Kidney (tissue), 13 donors: ENCODE measurements at regions not wholly inside any gene's neighbourhood (a gene's known extent, or its start where the extent isn't known, plus 50 kb on each side); places are given as distances from the start of the nearest gene placed in this dataset.

Source experiments
- DNase-seq, 5 donors: peaks; one replicate each; pipeline ENCODE4 v3.0.0-alpha.2; 2013 to 2020
- FAIRE-seq: peaks from 2 replicates; lab custom pipeline; 2012; peaks lifted over from hg19 to GRCh38; lab: Jason Lieb, UNC
- H3K27ac ChIP-seq, 2 donors: one replicate each; pipeline ENCODE4 v1.7.0; 2013; ENCODE audit warnings: low read depth in 2 of 2, low read length in 2 of 2, inconsistent platforms in 1 of 2
- H3K27me3 ChIP-seq: one replicate; pipeline ENCODE4 v1.7.1; 2013; ENCODE audit warnings: low read length, inconsistent platforms; ENCODE audit not compliant: control insufficient read depth, insufficient read depth
- H3K36me3 ChIP-seq, 3 donors: one replicate each; pipeline versions ENCODE4 v1.7.0 to v1.7.1; 2013; ENCODE audit warnings: low read length in 3 of 3, control low read depth in 1 of 3, inconsistent platforms in 1 of 3; ENCODE audit not compliant: insufficient read depth in 3 of 3, control insufficient read depth in 2 of 3
- H3K4me1 ChIP-seq, 3 donors: one replicate each; pipeline versions ENCODE4 v1.7.0 to v1.7.1; 2013; ENCODE audit warnings: low read length in 3 of 3, inconsistent platforms in 1 of 3, low read depth in 1 of 3; ENCODE audit not compliant: control insufficient read depth in 2 of 3, insufficient read depth in 2 of 3
- H3K4me3 ChIP-seq, 3 donors: one replicate each; pipeline versions ENCODE4 v1.7.0 to v1.8.1; 2013; ENCODE audit warnings: low read length in 3 of 3, control low read depth in 1 of 3, inconsistent platforms in 1 of 3
- H3K9ac ChIP-seq, 3 donors: one replicate each; pipeline versions ENCODE4 v1.7.0 to v1.7.1; 2013; ENCODE audit warnings: low read length in 3 of 3, control low read depth in 1 of 3, inconsistent platforms in 1 of 3
- H3K9me3 ChIP-seq, 3 donors: one replicate each; pipeline versions ENCODE4 v1.7.0 to v1.7.1; 2013; ENCODE audit warnings: low read length in 3 of 3, control low read depth in 1 of 3, inconsistent platforms in 1 of 3; ENCODE audit not compliant: control insufficient read depth in 2 of 3, insufficient read depth in 1 of 3
- intact Hi-C: fragments of 100-400 bp; cut with DNase I; formaldehyde crosslinking; loops from one replicate; pipeline ENCODE4 v1.11.1; 2022
- TF ChIP-seq, protein P1 (sequence below): IDR thresholded peaks from 3 replicates; pipeline ENCODE4 v1.5.1; 2012; ENCODE audit warnings: mild to moderate bottlenecking, moderate library complexity, borderline replicate concordance; ENCODE audit not compliant: insufficient read depth; ENCODE audit errors: extremely low read depth
- donor health status: control.
- donor health status: control.
- donor health status: control.
- donor health status: control.
- donor health status: control.
- donor health status: DM: yes; HTN: yes; CAD: no.
- donor health status: Normal renal cell carcinoma (clear cell type).

DNA sequence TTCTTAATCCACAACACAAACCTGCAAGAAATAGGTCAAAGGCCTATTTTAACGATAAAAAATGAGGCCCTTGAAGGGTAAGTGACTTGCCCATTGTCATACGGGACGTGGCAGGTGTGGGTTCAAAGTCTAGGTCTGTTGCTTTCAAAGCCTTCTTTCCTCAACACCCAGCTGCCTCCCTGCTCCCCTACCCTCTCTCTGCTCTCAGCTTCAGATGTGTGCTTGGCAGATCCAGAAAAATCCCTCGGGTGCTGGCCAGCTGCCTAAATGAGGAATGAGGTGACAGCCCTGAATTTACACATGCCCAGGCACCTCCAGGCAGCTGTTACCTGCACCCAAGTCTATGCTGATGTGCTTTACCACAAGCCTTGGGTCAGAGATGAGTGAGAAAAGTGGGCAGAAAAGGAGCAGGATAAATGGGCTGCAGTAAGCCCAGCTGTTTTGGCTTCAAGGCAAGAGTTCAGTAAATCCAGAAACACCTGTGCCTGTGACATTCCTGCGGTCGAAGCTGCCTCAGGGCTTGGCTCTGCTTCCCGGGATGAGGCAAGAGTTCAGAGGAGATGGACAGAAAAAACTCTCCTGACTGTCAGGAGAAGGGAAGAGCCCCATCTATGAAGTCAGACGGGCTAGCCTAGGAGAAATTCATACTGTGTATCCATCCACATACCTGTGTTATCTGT lies 49.9 kb upstream of the LDLRAD3 start:
- Histone ChIP-seq H3K9ac (no peak overlapping the region), H3K27me3 (no peaks in the 10 kb centered on the region), H3K36me3 (no peaks in the 10 kb centered on the region), H3K27ac (no peak overlapping the region), H3K9me3 (no peaks in the 10 kb centered on the region), H3K4me3 (no peak overlapping the region), H3K4me1 (no peaks in the 10 kb centered on the region)
- intact Hi-C loops = no loop called here
- TF ChIP-seq, protein P1, sequence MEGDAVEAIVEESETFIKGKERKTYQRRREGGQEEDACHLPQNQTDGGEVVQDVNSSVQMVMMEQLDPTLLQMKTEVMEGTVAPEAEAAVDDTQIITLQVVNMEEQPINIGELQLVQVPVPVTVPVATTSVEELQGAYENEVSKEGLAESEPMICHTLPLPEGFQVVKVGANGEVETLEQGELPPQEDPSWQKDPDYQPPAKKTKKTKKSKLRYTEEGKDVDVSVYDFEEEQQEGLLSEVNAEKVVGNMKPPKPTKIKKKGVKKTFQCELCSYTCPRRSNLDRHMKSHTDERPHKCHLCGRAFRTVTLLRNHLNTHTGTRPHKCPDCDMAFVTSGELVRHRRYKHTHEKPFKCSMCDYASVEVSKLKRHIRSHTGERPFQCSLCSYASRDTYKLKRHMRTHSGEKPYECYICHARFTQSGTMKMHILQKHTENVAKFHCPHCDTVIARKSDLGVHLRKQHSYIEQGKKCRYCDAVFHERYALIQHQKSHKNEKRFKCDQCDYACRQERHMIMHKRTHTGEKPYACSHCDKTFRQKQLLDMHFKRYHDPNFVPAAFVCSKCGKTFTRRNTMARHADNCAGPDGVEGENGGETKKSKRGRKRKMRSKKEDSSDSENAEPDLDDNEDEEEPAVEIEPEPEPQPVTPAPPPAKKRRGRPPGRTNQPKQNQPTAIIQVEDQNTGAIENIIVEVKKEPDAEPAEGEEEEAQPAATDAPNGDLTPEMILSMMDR = no peak
- no peak for DNase-seq
- FAIRE-seq = no peak
